HepG2 (cell line): ENCODE measurements at regions not wholly inside any gene's neighbourhood (a gene's known extent, or its start where the extent isn't known, plus 50 kb on each side); places are given as distances from the start of the nearest gene placed in this dataset.

ENCODE experiments used
- ATAC-seq: fragments of 200-7000 bp; cut with Tn5 transposase; 3 replicates; pipeline ENCODE4 v1.9.1; 2020; ENCODE audit warnings: mild to moderate bottlenecking, moderate library complexity
- BruUV-seq: library from RNA; stranded (reverse); fragments of 400-500 nt; replicated peaks from 2 replicates; lab custom pipeline; 2021; lab: Mats Ljungman, UMichigan
- CTCF ChIA-PET: fragments of 300-600 bp; formaldehyde crosslinking; extraction: SDS; loops from one replicate; lab custom pipeline; 2021; ENCODE audit warnings: low total read pairs, inconsistent platforms, low intra/inter-chr PET ratio; lab: Yijun Ruan, JAX
- POLR2A ChIA-PET: fragments of 350-600 bp; sonication (Branson Sonifier 250); formaldehyde crosslinking; loops from one replicate; lab custom pipeline; 2020; ENCODE audit warnings: antibody characterized with exemption, inconsistent platforms; lab: Yijun Ruan, JAX
- DNase-seq: peaks from one replicate; pipeline ENCODE4 v3.0.0-alpha.2; 2015; ENCODE audit warnings: low spot score
- FAIRE-seq: peaks from 3 replicates; lab custom pipeline; 2011; peaks lifted over from hg19 to GRCh38; lab: Jason Lieb, UNC
- H2AFZ ChIP-seq: one replicate; pipeline ENCODE4 v1.6.1; 2011; ENCODE audit warnings: low read length, inconsistent platforms
- H3K27ac ChIP-seq: fragments of 300-600 bp; 3 replicates; pipeline ENCODE4 v1.8.0; 2011; ENCODE audit warnings: mixed run types, mild to moderate bottlenecking, mixed read lengths, low read length, inconsistent platforms; ENCODE audit not compliant: insufficient read depth; ENCODE audit errors: extremely low read length
- H3K27me3 ChIP-seq, 2 experiments: fragments of 200-600 bp in 1 of 2; 2 replicates in 1 of 2; 3 replicates in 1 of 2; pipeline versions ENCODE4 v1.6.0 to v1.8.0; 2011; ENCODE audit warnings: low read length in 2 of 2, mild to moderate bottlenecking in 2 of 2, moderate library complexity in 2 of 2, inconsistent platforms in 1 of 2; ENCODE audit not compliant: insufficient read depth in 2 of 2, control insufficient read depth in 1 of 2
- H3K36me3 ChIP-seq, 2 experiments: fragments of 200-600 bp in 1 of 2; replicated peaks in 1 of 2; 2 replicates in 1 of 2; 3 replicates in 1 of 2; pipeline versions ENCODE4 v1.5.1 to v1.8.0; 2011; ENCODE audit warnings: low read length in 2 of 2, inconsistent platforms in 1 of 2; ENCODE audit not compliant: insufficient read depth in 2 of 2, control insufficient read depth in 1 of 2
- H3K4me1 ChIP-seq: 2 replicates; pipeline ENCODE4 v1.5.1; 2012; ENCODE audit warnings: low read length, inconsistent platforms; ENCODE audit not compliant: insufficient read depth
- H3K4me2 ChIP-seq: 2 replicates; pipeline ENCODE4 v1.6.0; 2011; ENCODE audit warnings: low read depth, low read length, inconsistent platforms
- H3K4me3 ChIP-seq, 3 experiments: fragments of 200-600 bp in 1 of 3; sonication (generic), shearing (Covaris generic) in 1 of 3; replicated peaks in 1 of 3; 2 replicates each; pipeline ENCODE4 v1.5.1; 2011 to 2016; ENCODE audit warnings: low read length in 3 of 3, inconsistent platforms in 2 of 3, low read depth in 2 of 3, mild to moderate bottlenecking in 2 of 3, control low read depth in 1 of 3, mixed read lengths in 1 of 3; ENCODE audit not compliant: insufficient read depth in 1 of 3
- H3K79me2 ChIP-seq: one replicate; pipeline ENCODE4 v1.6.1; 2011; ENCODE audit warnings: low read length, inconsistent platforms; ENCODE audit not compliant: insufficient read depth
- H3K9ac ChIP-seq: 2 replicates; pipeline ENCODE4 v1.6.0; 2011; ENCODE audit warnings: mild to moderate bottlenecking, low read depth, low read length, inconsistent platforms; ENCODE audit not compliant: insufficient read depth
- H3K9me3 ChIP-seq: 2 replicates; pipeline ENCODE4 v1.5.1; 2012; ENCODE audit warnings: mild to moderate bottlenecking, low read length
- H4K20me1 ChIP-seq: 2 replicates; pipeline ENCODE4 v1.6.0; 2011; ENCODE audit warnings: inconsistent platforms, mild to moderate bottlenecking, low read length, moderate library complexity; ENCODE audit not compliant: insufficient read depth
- AFF4 ChIP-seq: sonication (generic); formaldehyde crosslinking; IDR thresholded peaks from 2 replicates; pipeline ENCODE4 v1.4.0; 2020; ENCODE audit warnings: missing genetic modification reagents
- FOXM1 ChIP-seq: sonication (generic); formaldehyde crosslinking; IDR thresholded peaks from 2 replicates; pipeline ENCODE4 v1.5.0; 2020; ENCODE audit warnings: missing genetic modification reagents
- KLF6 ChIP-seq: IDR thresholded peaks from 2 replicates; pipeline ENCODE4 v1.8.0; 2016; ENCODE audit warnings: missing biosample characterization, missing genetic modification reagents
- MZF1 ChIP-seq: sonication (generic); formaldehyde crosslinking; IDR thresholded peaks from 2 replicates; pipeline ENCODE4 v1.8.1; 2023; ENCODE audit warnings: mild to moderate bottlenecking, missing genetic modification reagents, borderline replicate concordance
- SOX5 ChIP-seq: IDR thresholded peaks from 2 replicates; pipeline ENCODE4 v1.6.1; 2016; ENCODE audit warnings: borderline replicate concordance
- TBL1XR1 ChIP-seq: fragments of 150-350 bp; IDR thresholded peaks from 2 replicates; pipeline ENCODE4 v1.6.1; 2014; ENCODE audit warnings: borderline replicate concordance, low read length; ENCODE audit not compliant: partially characterized antibody
- ZC3H4 ChIP-seq: sonication (generic); formaldehyde crosslinking; IDR thresholded peaks from 2 replicates; pipeline ENCODE4 v1.4.0; 2020; ENCODE audit warnings: missing genetic modification reagents, borderline replicate concordance
- ZNF496 ChIP-seq: sonication (generic); formaldehyde crosslinking; IDR thresholded peaks from 2 replicates; pipeline ENCODE4 v1.8.1; 2023; ENCODE audit warnings: mild to moderate bottlenecking, moderate library complexity, missing genetic modification reagents; ENCODE audit not compliant: insufficient replicate concordance
- ZNF570 ChIP-seq: sonication (generic); formaldehyde crosslinking; IDR thresholded peaks from 2 replicates; pipeline ENCODE4 v1.4.0; 2020; ENCODE audit warnings: mild to moderate bottlenecking, missing genetic modification reagents, borderline replicate concordance
- ZNF646 ChIP-seq: sonication (generic); formaldehyde crosslinking; IDR thresholded peaks from 2 replicates; pipeline ENCODE4 v1.9.0; 2021; ENCODE audit warnings: mild to moderate bottlenecking, missing genetic modification reagents
- ZNF710 ChIP-seq: sonication (generic); formaldehyde crosslinking; IDR thresholded peaks from 2 replicates; pipeline ENCODE4 v1.5.0; 2020; ENCODE audit warnings: mild to moderate bottlenecking, missing genetic modification reagents, borderline replicate concordance
- WGBS: methylation state at CpG from one replicate; pipeline ENCODE4 v1.1.6; 2017; ENCODE audit warnings: low lambda C conversion rate; 5-methylcytosine and 5-hydroxymethylcytosine counted together
- in situ Hi-C: cut with HindIII; loops from 2 replicates; pipeline ENCODE4 v1.10.0; 2017; ENCODE audit warnings: low pct_unique_long_range_greater_than_20kb; ENCODE audit not compliant: extremely low pct_ligation_motif_present
- intact Hi-C: fragments of 100-400 bp; cut with micrococcal nuclease; formaldehyde crosslinking; loops from one replicate; pipeline ENCODE4 v1.10.0; 2022; ENCODE audit not compliant: unreplicated experiment

- Histone ChIP-seq H3K36me3 (no peaks in the 10 kb centered on the region), H4K20me1 (no peaks in the 10 kb centered on the region), H3K9me3 (no peaks in the 10 kb centered on the region), H2AFZ (no peak overlapping the region), H3K27ac (no peak overlapping the region), H3K27me3 (no peaks in the 10 kb centered on the region), H3K4me2 (no peak overlapping the region), H3K79me2 (no peaks in the 10 kb centered on the region), H3K4me1 (no peaks in the 10 kb centered on the region), H3K4me3 (no peak overlapping the region), H3K9ac (no peak overlapping the region)
- in situ Hi-C loops (no loop called here), intact Hi-C loops (no loop called here)
- ChIA-PET CTCF (no interaction called here), POLR2A (no interaction called here)
- 39% methylated on average over 6 of the region's 6 CpGs for WGBS
- DNase-seq, result no peak
- no peak for ATAC-seq
- no TSS peak for BruUV-seq
- no peak for FAIRE-seq
- TF ChIP-seq ZNF496 (CRISPR knock-in tag), result no peak
- no peak for TF ChIP-seq KLF6 (CRISPR knock-in tag)
- no peak for TF ChIP-seq ZC3H4 (CRISPR knock-in tag)
- no peak for TF ChIP-seq TBL1XR1
- no peak for TF ChIP-seq ZNF646 (CRISPR knock-in tag)
- TF ChIP-seq FOXM1, result no peak
- no peak for TF ChIP-seq MZF1 (CRISPR knock-in tag)
- no peak for TF ChIP-seq AFF4 (CRISPR knock-in tag)
- TF ChIP-seq SOX5 (CRISPR knock-in tag), result no peak
- TF ChIP-seq ZNF570 (CRISPR knock-in tag), result no peak
- no peak for TF ChIP-seq ZNF710 (CRISPR knock-in tag)
These were observed 288.6 kb downstream of the MYCN start for GRCh38 chr2:16228951-16229350.
